Activated CD4-positive, alpha-beta T cell treated with anti-CD3 and anti-CD28 coated beads for 24 hours (primary cell): ENCODE measurements at regions not wholly inside any gene's neighbourhood (a gene's known extent, or its start where the extent isn't known, plus 50 kb on each side); places are given as distances from the start of the nearest gene placed in this dataset.
"Not testable (repeated sequence)": the region's sequence is repeated elsewhere in the genome, so short reads cannot be mapped to it uniquely, and the experiment has no call there.

ENCODE experiments used
- DNase-seq, 2 donors: peaks; one replicate each; pipeline ENCODE4 v3.0.0-alpha.2; 2020; ENCODE audit warnings: low read depth in 2 of 2

DNA sequence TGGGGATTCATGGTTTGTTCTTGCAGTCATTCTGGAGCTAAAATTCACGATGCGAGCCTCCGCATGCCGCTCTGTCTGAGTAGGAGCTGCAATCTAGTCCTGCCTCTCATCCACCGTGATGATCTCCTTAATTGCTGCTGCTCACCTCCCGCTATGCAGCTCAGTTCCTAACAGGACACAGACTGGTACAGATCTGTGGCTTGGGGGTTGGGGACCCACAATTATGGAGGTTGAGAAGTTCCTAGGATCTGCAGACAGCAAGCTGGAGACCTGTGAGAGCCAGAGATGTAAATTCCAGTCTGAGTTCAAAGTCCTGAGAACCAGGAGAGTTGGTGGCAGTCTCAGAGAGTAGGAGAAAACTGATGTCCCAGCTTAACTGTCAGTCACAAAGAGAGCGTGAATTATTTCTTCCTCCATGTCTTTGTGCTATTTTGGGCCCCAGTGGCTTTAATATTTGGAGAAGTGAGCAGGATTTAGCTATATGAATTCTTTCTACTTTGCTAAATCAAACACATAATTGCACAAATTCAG, 378.7 kb upstream of the MAN1A1 start:
- no peak for DNase-seq

DNA sequence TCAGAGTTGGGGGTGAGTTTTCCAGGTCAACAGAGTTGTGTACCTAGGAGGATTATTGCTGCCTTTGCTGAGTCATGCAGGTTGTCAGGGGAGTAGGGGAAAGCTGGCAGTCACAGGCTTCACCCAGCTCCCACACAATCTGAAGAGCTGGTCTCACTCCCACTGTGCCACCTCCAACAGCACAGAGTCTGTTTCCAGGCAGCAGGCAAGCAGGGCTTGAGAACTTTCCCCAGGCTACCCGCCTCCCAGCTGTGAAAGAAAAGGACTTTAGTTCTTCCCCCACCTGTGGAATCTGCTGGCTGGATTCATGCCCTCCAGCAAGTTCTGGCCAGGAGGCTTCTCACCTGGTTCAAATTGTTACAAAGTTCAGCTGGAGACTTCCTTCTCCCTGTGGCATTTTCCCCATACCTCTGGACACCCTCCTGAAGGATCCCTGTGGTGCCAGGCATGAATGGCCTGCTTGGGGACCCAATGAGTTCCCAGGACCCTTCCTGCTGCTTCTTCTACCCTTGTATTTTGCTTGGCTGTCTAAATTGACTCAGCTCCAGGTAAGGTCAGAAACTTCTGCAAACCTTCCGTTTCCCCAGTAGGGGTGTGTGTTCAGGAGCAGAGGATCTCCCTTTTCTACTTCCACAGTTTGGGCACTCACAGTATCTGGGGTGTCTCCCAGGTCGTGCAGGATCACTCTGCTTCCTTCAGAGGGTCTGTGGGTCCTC, 378.1 kb upstream of the MAN1A1 start:
- DNase-seq = no peak

DNA sequence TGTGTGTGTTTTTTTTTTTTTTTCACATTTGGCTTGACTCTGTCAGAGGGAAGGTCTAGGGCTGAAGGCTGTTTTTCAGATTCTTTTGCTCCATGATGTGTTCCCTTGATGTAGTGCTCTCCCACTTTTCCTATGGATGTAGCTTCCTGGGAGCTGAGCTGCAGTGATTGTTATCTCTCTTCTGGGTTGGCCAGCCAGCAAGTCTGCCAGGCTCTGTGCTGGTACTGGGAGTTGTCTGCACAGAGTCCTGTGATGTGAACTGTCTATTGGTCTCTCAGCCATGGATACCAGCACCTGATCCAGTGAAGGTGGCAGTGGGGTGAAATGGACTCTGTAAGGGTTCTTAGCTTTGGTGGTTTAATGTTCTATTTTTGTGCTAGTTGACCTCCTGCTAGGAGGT, 377.4 kb upstream of the MAN1A1 start:
- not testable (repeated sequence) for DNase-seq

GRCh38 chr6:119726086-119726485, 376.5 kb upstream of the MAN1A1 start:
- no peak for DNase-seq

DNA sequence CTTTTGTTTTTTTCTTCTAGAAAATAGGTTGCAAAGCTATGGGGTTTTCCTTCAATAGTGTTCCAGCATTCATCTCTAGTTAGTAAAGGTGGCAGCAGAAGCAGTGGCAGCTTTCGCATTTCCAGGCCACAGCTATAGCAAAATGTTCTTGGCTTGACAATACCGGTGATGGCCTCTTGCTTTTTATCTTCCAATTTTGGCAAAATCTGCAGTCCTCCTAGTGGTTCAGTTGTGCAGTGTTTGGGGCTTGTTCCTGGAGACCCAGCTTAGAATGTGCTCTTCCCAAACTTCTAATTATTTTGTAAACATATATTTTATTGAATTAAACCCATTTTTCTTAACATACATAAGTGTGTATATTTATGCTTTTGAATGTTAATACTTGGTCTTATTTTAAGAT, 370.6 kb upstream of the MAN1A1 start:
- DNase-seq = no peak

GRCh38 chr6:119717942-119718341, 368.4 kb upstream of the MAN1A1 start:
- no peak for DNase-seq

DNA sequence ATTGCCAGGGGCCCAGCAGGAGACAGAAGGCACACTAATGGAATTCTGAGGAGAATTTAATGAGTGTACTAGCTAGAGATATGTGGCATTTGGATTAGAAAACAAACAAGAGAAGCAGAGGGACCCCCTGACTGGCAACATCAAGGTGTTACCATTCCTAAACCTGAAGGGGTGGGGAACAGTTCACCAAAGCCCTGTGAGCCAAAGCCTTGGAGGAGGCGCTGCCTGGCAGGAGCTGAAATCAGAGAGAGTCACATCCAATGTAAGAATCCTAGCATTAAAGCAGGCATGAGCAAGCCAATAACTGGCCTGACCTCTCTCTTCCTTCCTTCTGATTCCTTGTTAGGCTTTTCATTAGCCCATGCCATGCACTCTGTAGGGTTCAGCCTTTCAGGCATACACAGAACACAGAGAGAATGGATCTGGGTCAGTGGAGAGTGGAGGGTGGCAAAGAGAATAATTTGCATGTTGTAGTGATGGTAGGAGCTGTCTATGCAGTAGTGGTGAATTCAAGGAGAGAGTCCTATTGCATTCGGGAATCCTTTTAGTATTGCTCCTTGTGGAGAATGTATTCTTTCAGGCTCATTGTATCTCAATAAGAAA, 367.2 kb upstream of the MAN1A1 start:
- DNase-seq = no peak

- DNase-seq = no peak
Observed at GRCh38 chr6:119713903-119714302, 364.3 kb upstream of the MAN1A1 start.

DNA sequence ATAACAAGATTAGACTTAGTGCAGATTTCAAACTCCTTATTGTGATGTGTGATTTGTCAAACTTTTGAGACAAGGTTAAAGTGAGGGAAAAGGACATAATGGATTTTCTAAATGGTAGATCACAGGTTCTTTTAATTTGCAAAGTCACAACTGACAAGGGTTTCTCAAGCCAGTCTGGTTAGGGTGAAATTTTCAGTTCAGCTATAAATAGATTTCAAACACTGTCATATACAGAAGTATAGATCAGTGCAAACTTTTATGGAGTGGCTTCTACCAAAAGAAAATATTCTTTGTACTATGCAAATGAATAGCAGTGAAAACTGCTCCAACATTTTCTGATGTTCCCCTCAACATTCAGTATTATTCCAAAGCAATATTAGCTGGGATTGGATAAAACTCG, 337.1 kb upstream of the MAN1A1 start:
- no peak for DNase-seq

DNA sequence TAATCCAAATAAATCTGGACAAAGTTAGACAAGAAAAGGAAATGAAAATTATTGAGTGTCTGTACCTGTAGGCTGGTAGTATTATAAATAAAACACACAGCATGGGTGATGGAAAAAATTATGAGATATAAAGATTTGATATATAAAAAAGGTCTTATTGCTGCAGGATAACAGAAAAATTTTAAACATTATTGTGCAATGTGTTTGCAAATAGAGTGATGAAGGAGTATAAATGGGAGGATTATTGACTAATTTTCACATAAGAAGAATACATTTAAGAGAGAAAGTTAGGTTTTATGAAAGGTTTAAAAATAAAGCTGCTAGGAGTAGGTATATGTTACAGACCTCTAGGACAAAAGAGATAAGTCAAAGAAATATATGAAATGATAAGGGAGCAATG, 336.7 kb upstream of the MAN1A1 start:
- DNase-seq = no peak

DNA sequence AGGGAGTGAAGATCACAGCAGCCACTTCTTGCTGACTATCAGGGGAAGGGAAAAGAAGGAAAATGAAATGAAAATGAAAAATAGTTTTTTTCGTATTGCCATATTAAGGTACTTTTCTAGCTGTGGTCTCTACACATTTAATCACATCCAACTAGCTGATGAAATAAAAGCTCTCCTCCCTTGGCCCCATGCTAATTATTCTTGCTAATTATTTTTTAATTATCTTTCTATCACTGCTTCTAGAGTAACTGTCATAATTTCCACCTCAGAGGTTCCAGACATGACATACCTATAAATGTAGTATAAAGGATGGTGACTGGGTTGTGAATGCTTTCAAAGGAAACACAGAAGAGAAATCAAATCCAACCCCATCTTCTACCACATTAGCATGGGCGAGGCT, 334.1 kb upstream of the MAN1A1 start:
- DNase-seq = no peak

- DNase-seq = no peak
Observed at GRCh38 chr6:119683031-119683430, 333.5 kb upstream of the MAN1A1 start.

DNA sequence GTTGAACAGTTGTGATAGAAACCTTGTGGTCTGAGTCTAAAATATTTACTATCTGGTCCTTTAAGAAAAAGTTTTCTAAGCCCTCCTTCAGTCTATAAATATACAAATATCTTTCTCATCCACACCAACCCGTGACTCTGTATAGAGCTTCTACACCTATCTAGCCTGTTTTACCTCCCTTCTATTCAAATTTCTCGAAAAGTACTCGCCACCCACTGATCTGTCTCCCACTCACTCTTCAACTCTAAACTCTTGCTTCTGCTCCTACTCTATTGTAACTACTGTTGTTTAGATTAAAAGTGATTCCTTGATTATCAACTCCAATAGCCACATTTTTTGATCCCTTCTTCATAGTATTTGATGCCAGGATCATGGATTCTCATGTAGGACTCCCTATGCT, 329.4 kb upstream of the MAN1A1 start:
- DNase-seq = no peak

DNA sequence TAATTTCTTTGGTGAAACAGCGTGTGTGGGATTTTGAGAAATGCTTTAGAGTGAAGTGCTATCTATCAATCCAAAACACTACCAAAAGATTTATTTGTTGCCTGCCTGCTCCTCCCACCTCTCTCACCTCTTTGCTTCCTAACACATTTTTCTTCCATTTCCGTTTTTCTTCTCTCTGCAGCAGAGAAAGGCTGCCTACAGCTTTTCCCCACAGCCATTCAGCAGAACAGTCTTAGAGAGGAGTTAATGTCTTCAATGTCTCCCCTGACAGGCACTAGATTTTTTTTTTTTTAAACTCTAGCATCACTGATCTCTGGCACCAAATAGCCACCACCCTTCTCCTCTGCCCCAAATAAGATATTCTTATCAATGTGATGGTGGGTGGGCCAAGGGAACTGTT, 327.8 kb upstream of the MAN1A1 start:
- DNase-seq = no peak

- DNase-seq = no peak
Observed at GRCh38 chr6:119676961-119677360, 327.4 kb upstream of the MAN1A1 start.

GRCh38 chr6:119676230-119676629, 326.7 kb upstream of the MAN1A1 start:
- DNase-seq = no peak

GRCh38 chr6:119673741-119674140, 324.2 kb upstream of the MAN1A1 start:
- no peak for DNase-seq

GRCh38 chr6:119672725-119673124, 323.2 kb upstream of the MAN1A1 start:
- DNase-seq = no peak

- no peak for DNase-seq
Observed at GRCh38 chr6:119671105-119671504, 321.5 kb upstream of the MAN1A1 start.

- DNase-seq = no peak
Observed at GRCh38 chr6:119669221-119669620, 319.7 kb upstream of the MAN1A1 start.

DNA sequence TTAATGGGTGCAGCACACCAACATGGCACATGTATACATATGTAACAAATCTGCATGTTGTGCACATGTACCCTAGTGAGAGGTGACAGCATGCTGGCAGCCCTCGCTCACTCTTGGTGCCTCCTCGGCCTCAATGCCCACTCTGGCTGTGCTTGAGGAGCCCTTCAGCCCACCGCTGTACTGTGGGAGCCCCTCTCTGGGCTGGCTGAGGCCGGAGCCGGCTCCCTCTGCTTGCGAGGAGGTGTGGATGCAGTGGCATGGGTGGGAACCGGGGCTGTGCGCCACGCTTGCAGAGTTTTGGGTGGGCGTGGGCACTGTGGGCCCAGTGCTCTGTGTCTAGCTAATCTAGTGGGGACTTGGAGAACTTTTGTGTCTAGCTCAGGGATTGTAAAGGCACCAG, 315.9 kb upstream of the MAN1A1 start:
- not testable (repeated sequence) for DNase-seq

GRCh38 chr6:119661628-119662027, 312.1 kb upstream of the MAN1A1 start:
- no peak for DNase-seq

DNA sequence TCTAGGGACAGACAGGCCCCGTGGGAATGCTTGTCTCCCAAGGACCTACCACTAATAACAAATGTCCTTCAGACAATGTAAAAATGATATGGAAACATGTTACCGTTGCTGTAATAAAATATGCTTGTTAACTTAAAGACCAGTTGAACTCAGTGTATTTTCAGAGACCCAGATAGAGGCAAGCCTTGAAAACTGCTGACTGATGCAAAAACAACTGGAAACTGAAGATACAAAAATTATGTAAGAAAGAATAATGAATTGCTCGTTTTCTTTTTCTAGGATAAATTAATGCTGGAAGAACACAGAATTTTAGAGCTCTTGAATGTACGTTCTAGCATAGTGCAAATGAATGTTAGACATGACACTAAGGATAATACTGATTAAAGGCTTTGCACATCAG, 311.5 kb upstream of the MAN1A1 start:
- DNase-seq = no peak

DNA sequence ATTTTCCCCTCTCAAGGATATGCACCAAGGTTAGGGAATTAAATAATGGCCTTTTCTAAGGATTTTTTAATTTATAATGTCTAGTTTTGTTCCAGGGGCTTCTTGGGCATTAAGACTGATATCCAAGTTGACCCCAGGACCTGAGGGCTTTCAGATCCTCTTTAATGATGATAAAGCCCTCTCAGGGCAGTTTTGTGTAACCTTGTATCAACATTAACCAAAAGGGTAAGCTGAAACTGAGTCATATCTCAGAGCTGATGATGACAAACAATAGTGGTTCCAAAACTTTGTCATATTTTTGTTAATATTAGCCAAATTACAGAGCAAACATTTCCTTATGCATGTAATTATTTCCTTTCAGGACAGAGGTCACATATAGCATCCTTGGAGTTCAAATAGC, 309.4 kb upstream of the MAN1A1 start:
- DNase-seq = no peak
